AG10803 (cell line): ENCODE measurements at regions not wholly inside any gene's neighbourhood (a gene's known extent, or its start where the extent isn't known, plus 50 kb on each side); places are given as distances from the start of the nearest gene placed in this dataset.

Experiments
- DNase-seq: peaks from one replicate; pipeline ENCODE4 v3.0.0; 2010; ENCODE audit warnings: low read depth
- H3K4me3 ChIP-seq: 2 replicates; pipeline ENCODE4 v1.5.1; 2011; ENCODE audit warnings: mild to moderate bottlenecking, low read length, control low read depth
- CTCF ChIP-seq: conservative IDR thresholded peaks from 2 replicates; pipeline ENCODE4 v1.5.1; 2011; ENCODE audit warnings: mild to moderate bottlenecking, low read length, control low read depth, inconsistent platforms

- peak overlapping the region; percentile 30 for H3K4me3 ChIP-seq
- no peak for DNase-seq
- no peak for TF ChIP-seq CTCF
Observed at GRCh38 chr7:155373359-155374273, 75.9 kb downstream of the INSIG1 start.

DNA sequence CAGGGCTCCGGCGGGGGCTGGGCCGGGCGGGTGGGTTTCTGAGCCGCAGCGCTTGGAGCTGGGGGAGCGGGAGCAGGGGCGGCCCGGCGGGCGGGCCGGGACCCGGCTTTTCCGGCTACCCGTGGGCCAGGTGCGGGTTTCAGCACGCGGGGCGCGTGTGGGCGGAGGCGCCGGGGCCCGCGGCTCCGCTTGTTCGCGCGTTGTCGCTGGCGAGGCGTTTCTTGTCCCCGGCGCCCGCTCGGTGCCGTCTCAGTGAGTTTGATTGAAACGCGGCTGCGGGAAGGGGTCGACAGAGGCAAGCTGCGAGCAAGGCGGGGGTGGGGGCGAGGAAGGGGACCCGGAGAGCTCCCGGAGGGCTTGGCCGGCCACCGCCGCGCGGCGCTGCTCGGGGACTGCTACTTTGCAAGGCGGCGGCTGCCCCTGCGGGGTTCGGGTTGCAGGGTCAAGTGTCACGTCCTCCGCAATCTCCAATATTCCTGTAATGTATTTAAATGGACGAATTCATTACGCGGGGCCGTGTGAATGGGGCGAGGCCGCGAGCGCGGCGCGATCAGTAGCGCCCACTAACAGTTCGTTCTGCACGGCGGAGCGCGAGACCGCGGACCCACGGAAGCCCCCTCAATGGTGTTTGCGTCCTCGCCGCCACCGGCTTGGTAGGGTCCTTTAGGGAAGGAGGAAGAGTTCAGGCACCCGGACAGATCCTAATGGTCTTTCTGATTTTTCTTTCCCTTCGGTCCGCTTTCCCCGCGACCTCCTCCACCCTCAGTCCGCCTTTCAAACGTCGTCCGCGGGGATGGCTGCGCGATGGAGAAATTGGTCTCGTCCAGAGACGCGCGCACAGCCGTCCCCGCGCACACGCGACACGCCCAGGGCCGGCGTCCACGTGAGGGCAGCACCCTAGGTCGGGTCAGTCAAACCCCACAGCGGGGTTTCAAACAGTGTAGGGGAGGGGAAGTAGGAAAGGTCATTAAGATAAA lies 76.9 kb downstream of the INSIG1 start:
- no peak for TF ChIP-seq CTCF
- no peak overlapping the region; the same call in 1 of the 2 replicates for H3K4me3 ChIP-seq
- DNase-seq: no peak

GRCh38 chr7:155375337-155376277 lies 77.9 kb downstream of the INSIG1 start:
- H3K4me3 ChIP-seq: no peak overlapping the region
- no peak for TF ChIP-seq CTCF
- DNase-seq: no peak

GRCh38 chr7:155377071-155377837 lies 79.6 kb downstream of the INSIG1 start:
- peak overlapping the region; percentile 31 for H3K4me3 ChIP-seq
- no peak for TF ChIP-seq CTCF
- no peak for DNase-seq

DNA sequence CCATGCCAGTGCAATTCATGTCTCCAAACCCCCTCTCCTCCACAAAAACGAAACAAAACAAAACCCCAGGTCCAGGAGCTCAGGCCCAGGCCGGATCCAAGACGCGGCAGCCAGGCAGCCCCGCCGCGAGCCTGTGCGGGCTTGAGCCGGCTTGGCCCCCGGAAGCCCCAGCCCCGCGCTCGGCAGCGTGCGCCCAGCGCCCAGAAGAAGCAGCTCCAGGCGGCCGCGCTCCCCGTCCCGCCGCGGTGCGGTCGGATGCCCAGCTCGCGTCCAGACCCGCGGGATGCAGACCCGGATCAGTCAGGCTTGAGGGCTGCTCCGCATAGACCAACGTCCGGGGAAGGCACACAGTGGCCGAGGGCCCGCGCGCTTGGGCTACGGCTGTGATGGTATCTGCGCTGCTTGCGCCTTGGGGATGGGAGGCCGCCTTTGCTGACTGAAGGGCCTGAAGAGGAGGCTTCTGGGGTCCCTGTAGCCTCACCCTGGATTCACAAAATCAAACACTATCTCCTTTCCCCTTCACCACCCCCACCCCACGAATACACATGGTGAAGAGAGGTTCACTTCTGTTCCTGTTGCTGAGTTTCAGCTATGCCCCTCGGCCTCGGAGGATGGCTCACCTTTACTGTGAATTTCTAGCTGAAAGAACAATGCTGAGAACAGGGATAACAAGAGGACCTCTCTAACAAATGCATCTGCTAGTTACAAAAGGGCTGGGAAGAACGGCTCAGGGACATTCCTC lies 79.9 kb upstream of the EN2 start:
- TF ChIP-seq CTCF: no peak
- DNase-seq: peak; percentile 34
- peak overlapping the region; percentile 31 for H3K4me3 ChIP-seq
